HG02571 (cell line): ENCODE measurements at regions not wholly inside any gene's neighbourhood (a gene's known extent, or its start where the extent isn't known, plus 50 kb on each side); places are given as distances from the start of the nearest gene placed in this dataset.
A peak's percentile ranks its signal among the peaks of the same experiment; 100 is the strongest.
"Not testable (repeated sequence)": the region's sequence is repeated elsewhere in the genome, so short reads cannot be mapped to it uniquely, and the experiment has no call there.

Source experiments
- ATAC-seq: cut with Tn5 transposase; IDR thresholded peaks from one replicate; pipeline ENCODE4 v1.9.1; 2021; ENCODE audit warnings: mild to moderate bottlenecking, moderate library complexity; ENCODE audit not compliant: unreplicated experiment

GRCh38 chr3:181279239-181279565, 289.7 kb upstream of the DNAJC19 start:
- no peak for ATAC-seq

GRCh38 chr3:181278468-181279238, 289.1 kb upstream of the DNAJC19 start:
- ATAC-seq: no peak

- ATAC-seq: no peak
These were observed 286.9 kb upstream of the DNAJC19 start for GRCh38 chr3:181276358-181276896.

GRCh38 chr3:181274025-181274424, 284.5 kb upstream of the DNAJC19 start:
- ATAC-seq: no peak

- no peak for ATAC-seq
These were observed 277.8 kb upstream of the DNAJC19 start for GRCh38 chr3:181267312-181267711.

- ATAC-seq: peak; percentile 87
These were observed 276.3 kb upstream of the DNAJC19 start for GRCh38 chr3:181265750-181266333.

GRCh38 chr3:181264486-181264885, 274.9 kb upstream of the DNAJC19 start:
- no peak for ATAC-seq

GRCh38 chr3:181253796-181254195, 264.3 kb upstream of the DNAJC19 start:
- no peak for ATAC-seq

GRCh38 chr3:181252631-181253030, 263.1 kb upstream of the DNAJC19 start:
- no peak for ATAC-seq

- no peak for ATAC-seq
These were observed 261.2 kb upstream of the DNAJC19 start for GRCh38 chr3:181250714-181251113.

GRCh38 chr3:181239441-181239840, 249.9 kb upstream of the DNAJC19 start:
- no peak for ATAC-seq

GRCh38 chr3:181230258-181230657, 240.7 kb upstream of the DNAJC19 start:
- no peak for ATAC-seq

GRCh38 chr3:181213347-181213746, 223.8 kb upstream of the DNAJC19 start:
- ATAC-seq: no peak

- ATAC-seq: no peak
These were observed 222.7 kb upstream of the DNAJC19 start for GRCh38 chr3:181212271-181212670.

- ATAC-seq: no peak
These were observed 220.7 kb upstream of the DNAJC19 start for GRCh38 chr3:181210275-181210674.

- no peak for ATAC-seq
These were observed 200.0 kb upstream of the DNAJC19 start for GRCh38 chr3:181189556-181189955.

GRCh38 chr3:181183764-181184163, 194.2 kb upstream of the DNAJC19 start:
- ATAC-seq: no peak

GRCh38 chr3:181183057-181183456, 193.5 kb upstream of the DNAJC19 start:
- ATAC-seq: not testable (repeated sequence)

- no peak for ATAC-seq
These were observed 189.5 kb upstream of the DNAJC19 start for GRCh38 chr3:181178991-181179390.

GRCh38 chr3:181176601-181177000, 187.1 kb upstream of the DNAJC19 start:
- no peak for ATAC-seq

GRCh38 chr3:181174676-181175233, 185.2 kb upstream of the DNAJC19 start:
- ATAC-seq: no peak

- no peak for ATAC-seq
These were observed 184.5 kb upstream of the DNAJC19 start for GRCh38 chr3:181174022-181174421.
